ENCODE measurements at regions not wholly inside any gene's neighbourhood (a gene's known extent, or its start where the extent isn't known, plus 50 kb on each side); places are given as distances from the start of the nearest gene placed in this dataset.

DNA sequence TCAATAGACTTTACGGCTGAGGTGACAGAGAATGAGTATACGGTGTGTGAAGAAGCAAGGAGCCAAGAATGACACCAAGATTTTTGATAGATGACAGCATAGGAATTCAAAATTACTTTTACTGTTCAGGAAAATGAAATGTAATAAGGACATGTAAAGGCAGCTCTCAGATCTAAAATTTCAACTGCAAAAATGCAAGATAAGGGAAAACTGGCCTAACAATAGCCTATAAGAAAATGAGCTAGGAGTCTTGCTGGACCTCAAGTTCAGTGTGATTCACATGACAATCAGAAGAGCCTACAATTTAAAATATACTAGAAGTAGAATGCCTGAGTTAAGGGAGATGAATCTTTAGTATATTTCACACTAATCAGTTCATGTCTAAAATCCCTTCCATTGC, 102.0 kb downstream of the RPS29 start:
- TF ChIP-seq ZNF565 (CRISPR knock-in tag; conservative IDR thresholded peaks at IDR 0.05; ENCODE audit: low read depth) (no peak), ZC3H10 (CRISPR knock-in tag; IDR thresholded peaks at IDR 0.05) (no peak), ARNTL (CRISPR knock-in tag; IDR thresholded peaks at IDR 0.05; ENCODE audit: borderline replicate concordance, low read depth) (no peak), CSDC2 (CRISPR knock-in tag; IDR thresholded peaks at IDR 0.05) (no peak), TOX (CRISPR knock-in tag; IDR thresholded peaks at IDR 0.05; ENCODE audit: borderline replicate concordance) (no peak), TCF4 (CRISPR knock-in tag; IDR thresholded peaks at IDR 0.05; ENCODE audit: borderline replicate concordance) (no peak), ESRRG (CRISPR knock-in tag; IDR thresholded peaks at IDR 0.05) (no peak), RARB (CRISPR knock-in tag; IDR thresholded peaks at IDR 0.05) (no peak), PPARA (CRISPR knock-in tag; IDR thresholded peaks at IDR 0.05; ENCODE audit: borderline replicate concordance) (no peak), SNAI2 (CRISPR knock-in tag; IDR thresholded peaks at IDR 0.05) (no peak), ISL1 (CRISPR knock-in tag; IDR thresholded peaks at IDR 0.05) (no peak), ZNF8 (CRISPR knock-in tag; IDR thresholded peaks at IDR 0.05) (no peak), ZNF70 (CRISPR knock-in tag; IDR thresholded peaks at IDR 0.05) (no peak)
- TF ChIP-seq, protein P1, sequence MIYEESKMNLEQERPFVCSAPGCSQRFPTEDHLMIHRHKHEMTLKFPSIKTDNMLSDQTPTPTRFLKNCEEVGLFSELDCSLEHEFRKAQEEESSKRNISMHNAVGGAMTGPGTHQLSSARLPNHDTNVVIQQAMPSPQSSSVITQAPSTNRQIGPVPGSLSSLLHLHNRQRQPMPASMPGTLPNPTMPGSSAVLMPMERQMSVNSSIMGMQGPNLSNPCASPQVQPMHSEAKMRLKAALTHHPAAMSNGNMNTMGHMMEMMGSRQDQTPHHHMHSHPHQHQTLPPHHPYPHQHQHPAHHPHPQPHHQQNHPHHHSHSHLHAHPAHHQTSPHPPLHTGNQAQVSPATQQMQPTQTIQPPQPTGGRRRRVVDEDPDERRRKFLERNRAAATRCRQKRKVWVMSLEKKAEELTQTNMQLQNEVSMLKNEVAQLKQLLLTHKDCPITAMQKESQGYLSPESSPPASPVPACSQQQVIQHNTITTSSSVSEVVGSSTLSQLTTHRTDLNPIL (CRISPR knock-in tag; IDR thresholded peaks at IDR 0.05; ENCODE audit: low read depth), result no peak
- TF ChIP-seq, protein P2, sequence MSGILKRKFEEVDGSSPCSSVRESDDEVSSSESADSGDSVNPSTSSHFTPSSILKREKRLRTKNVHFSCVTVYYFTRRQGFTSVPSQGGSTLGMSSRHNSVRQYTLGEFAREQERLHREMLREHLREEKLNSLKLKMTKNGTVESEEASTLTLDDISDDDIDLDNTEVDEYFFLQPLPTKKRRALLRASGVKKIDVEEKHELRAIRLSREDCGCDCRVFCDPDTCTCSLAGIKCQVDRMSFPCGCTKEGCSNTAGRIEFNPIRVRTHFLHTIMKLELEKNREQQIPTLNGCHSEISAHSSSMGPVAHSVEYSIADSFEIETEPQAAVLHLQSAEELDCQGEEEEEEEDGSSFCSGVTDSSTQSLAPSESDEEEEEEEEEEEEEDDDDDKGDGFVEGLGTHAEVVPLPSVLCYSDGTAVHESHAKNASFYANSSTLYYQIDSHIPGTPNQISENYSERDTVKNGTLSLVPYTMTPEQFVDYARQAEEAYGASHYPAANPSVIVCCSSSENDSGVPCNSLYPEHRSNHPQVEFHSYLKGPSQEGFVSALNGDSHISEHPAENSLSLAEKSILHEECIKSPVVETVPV (CRISPR knock-in tag; IDR thresholded peaks at IDR 0.05), result no peak
- TF ChIP-seq, protein P3, sequence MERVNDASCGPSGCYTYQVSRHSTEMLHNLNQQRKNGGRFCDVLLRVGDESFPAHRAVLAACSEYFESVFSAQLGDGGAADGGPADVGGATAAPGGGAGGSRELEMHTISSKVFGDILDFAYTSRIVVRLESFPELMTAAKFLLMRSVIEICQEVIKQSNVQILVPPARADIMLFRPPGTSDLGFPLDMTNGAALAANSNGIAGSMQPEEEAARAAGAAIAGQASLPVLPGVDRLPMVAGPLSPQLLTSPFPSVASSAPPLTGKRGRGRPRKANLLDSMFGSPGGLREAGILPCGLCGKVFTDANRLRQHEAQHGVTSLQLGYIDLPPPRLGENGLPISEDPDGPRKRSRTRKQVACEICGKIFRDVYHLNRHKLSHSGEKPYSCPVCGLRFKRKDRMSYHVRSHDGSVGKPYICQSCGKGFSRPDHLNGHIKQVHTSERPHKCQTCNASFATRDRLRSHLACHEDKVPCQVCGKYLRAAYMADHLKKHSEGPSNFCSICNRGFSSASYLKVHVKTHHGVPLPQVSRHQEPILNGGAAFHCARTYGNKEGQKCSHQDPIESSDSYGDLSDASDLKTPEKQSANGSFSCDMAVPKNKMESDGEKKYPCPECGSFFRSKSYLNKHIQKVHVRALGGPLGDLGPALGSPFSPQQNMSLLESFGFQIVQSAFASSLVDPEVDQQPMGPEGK (CRISPR knock-in tag; IDR thresholded peaks at IDR 0.05; ENCODE audit: borderline replicate concordance), result no peak
- TF ChIP-seq, protein P4, sequence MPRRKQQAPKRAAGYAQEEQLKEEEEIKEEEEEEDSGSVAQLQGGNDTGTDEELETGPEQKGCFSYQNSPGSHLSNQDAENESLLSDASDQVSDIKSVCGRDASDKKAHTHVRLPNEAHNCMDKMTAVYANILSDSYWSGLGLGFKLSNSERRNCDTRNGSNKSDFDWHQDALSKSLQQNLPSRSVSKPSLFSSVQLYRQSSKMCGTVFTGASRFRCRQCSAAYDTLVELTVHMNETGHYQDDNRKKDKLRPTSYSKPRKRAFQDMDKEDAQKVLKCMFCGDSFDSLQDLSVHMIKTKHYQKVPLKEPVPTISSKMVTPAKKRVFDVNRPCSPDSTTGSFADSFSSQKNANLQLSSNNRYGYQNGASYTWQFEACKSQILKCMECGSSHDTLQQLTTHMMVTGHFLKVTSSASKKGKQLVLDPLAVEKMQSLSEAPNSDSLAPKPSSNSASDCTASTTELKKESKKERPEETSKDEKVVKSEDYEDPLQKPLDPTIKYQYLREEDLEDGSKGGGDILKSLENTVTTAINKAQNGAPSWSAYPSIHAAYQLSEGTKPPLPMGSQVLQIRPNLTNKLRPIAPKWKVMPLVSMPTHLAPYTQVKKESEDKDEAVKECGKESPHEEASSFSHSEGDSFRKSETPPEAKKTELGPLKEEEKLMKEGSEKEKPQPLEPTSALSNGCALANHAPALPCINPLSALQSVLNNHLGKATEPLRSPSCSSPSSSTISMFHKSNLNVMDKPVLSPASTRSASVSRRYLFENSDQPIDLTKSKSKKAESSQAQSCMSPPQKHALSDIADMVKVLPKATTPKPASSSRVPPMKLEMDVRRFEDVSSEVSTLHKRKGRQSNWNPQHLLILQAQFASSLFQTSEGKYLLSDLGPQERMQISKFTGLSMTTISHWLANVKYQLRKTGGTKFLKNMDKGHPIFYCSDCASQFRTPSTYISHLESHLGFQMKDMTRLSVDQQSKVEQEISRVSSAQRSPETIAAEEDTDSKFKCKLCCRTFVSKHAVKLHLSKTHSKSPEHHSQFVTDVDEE (CRISPR knock-in tag; IDR thresholded peaks at IDR 0.05), result no peak
- ATAC-seq, result no peak

DNA sequence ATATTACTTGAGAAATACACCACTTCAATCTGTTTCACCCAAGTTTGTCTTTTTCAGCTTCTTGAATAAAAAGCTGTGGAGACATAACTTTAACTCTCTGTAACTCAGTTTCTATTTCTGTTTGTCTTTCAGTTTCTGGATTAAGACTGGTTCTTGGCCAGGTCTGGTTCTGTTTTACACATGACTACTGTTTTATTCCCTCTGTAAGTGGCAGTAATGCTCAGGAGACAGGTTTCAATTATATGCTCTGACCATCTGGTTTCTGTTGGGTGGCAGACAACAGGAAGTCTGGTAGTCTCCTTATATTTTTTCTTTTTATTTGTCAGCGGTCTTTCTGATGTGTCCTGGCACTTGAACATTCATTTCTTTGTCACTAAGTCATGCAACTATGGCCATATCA, 102.9 kb downstream of the RPS29 start:
- no peak for ATAC-seq
- TF ChIP-seq ZFP30 (CRISPR knock-in tag; IDR thresholded peaks at IDR 0.05) (no peak), ZC3H10 (CRISPR knock-in tag; IDR thresholded peaks at IDR 0.05) (no peak), ISL1 (CRISPR knock-in tag; IDR thresholded peaks at IDR 0.05) (no peak), CSDC2 (CRISPR knock-in tag; IDR thresholded peaks at IDR 0.05) (no peak), BACH2 (CRISPR knock-in tag; IDR thresholded peaks at IDR 0.05; ENCODE audit: borderline replicate concordance) (no peak), ZNF565 (CRISPR knock-in tag; conservative IDR thresholded peaks at IDR 0.05; ENCODE audit: low read depth) (no peak)
- TF ChIP-seq, protein P2 (CRISPR knock-in tag; IDR thresholded peaks at IDR 0.05), result no peak
- TF ChIP-seq, protein P3 (CRISPR knock-in tag; IDR thresholded peaks at IDR 0.05; ENCODE audit: borderline replicate concordance), result no peak
- TF ChIP-seq, protein P5, sequence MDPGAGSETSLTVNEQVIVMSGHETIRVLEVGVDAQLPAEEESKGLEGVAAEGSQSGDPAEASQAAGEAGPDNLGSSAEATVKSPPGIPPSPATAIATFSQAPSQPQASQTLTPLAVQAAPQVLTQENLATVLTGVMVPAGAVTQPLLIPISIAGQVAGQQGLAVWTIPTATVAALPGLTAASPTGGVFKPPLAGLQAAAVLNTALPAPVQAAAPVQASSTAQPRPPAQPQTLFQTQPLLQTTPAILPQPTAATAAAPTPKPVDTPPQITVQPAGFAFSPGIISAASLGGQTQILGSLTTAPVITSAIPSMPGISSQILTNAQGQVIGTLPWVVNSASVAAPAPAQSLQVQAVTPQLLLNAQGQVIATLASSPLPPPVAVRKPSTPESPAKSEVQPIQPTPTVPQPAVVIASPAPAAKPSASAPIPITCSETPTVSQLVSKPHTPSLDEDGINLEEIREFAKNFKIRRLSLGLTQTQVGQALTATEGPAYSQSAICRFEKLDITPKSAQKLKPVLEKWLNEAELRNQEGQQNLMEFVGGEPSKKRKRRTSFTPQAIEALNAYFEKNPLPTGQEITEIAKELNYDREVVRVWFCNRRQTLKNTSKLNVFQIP (CRISPR knock-in tag; IDR thresholded peaks at IDR 0.05; ENCODE audit: borderline replicate concordance, low read depth), result no peak

All from SK-N-SH treated with all-trans-retinoic acid at 6 μM for 48 hours (cell line).